Stomach (tissue), 8 donors: ENCODE measurements at regions not wholly inside any gene's neighbourhood (a gene's known extent, or its start where the extent isn't known, plus 50 kb on each side); places are given as distances from the start of the nearest gene placed in this dataset.

Source experiments
- DNase-seq, 2 donors: peaks; one replicate each; pipeline versions ENCODE4 v3.0.0 to v3.0.0-alpha.2; 2013 to 2019
- H3K27ac ChIP-seq, 5 donors: fragments of 200-600 bp in 4 of 5; sonication (generic) in 4 of 5; one replicate each; pipeline ENCODE4 v1.5.1; 2013 to 2019; ENCODE audit warnings: mild to moderate bottlenecking in 1 of 5, moderate library complexity in 1 of 5
- H3K27me3 ChIP-seq, 3 donors: fragments of 200-600 bp; sonication (generic); one replicate each; pipeline ENCODE4 v1.5.1; 2017 to 2019; ENCODE audit warnings: mixed run types in 1 of 3
- H3K36me3 ChIP-seq, 4 donors: fragments of 200-600 bp; sonication (generic); 1 replicate in 3 of 4; 2 replicates in 1 of 4; pipeline ENCODE4 v1.5.1; 2016 to 2019
- H3K4me1 ChIP-seq, 4 donors: fragments of 200-600 bp; sonication (generic); one replicate each; pipeline ENCODE4 v1.5.1; 2016 to 2019
- H3K4me3 ChIP-seq, 4 donors: fragments of 200-600 bp; sonication (generic) in 3 of 4; one replicate each; pipeline ENCODE4 v1.5.1; 2016 to 2019; ENCODE audit warnings: mild to moderate bottlenecking in 1 of 4
- H3K9me3 ChIP-seq, 4 donors: fragments of 200-600 bp; sonication (generic); one replicate each; pipeline ENCODE4 v1.5.1; 2016 to 2019
- EP300 ChIP-seq: sonication (generic); formaldehyde crosslinking; IDR thresholded peaks from one replicate; pipeline ENCODE4 v1.6.1; 2017; ENCODE audit warnings: antibody characterized with exemption
- POLR2A ChIP-seq, 4 donors: fragments of 450-650 bp; IDR thresholded peaks; one replicate each; pipeline ENCODE4 v1.6.1; 2016; ENCODE audit warnings: antibody characterized with exemption in 4 of 4, control low read depth in 2 of 4, mild to moderate bottlenecking in 1 of 4, moderate library complexity in 1 of 4
- POLR2AphosphoS5 ChIP-seq, 3 donors: sonication (generic); formaldehyde crosslinking; IDR thresholded peaks; one replicate each; pipeline ENCODE4 v1.6.1; 2016; ENCODE audit warnings: antibody characterized with exemption in 3 of 3
- WGBS, 5 donors: extraction: QIAGEN DNeasy Blood & Tissue Kit in 3 of 5; methylation state at CpG; one replicate each; pipeline versions ENCODE4 v1.1.5 to v1.1.7; 2013 to 2018; 5-methylcytosine and 5-hydroxymethylcytosine counted together
- intact Hi-C: fragments of 100-400 bp; cut with DNase I; formaldehyde crosslinking; loops from one replicate; pipeline ENCODE4 v1.15.1; 2023; ENCODE audit warnings: low total_unique reads
- TF ChIP-seq, protein P1 (sequence below), 7 experiments: fragments of 450-650 bp in 4 of 7; fragments of 200-600 bp in 3 of 7; sonication (generic) in 3 of 7; IDR thresholded peaks; one replicate each; pipeline ENCODE4 v1.5.1; 2016 to 2019; ENCODE audit warnings: antibody characterized with exemption in 7 of 7, control low read depth in 2 of 7, mild to moderate bottlenecking in 1 of 7
- donor health status: healthy with polysubstance abuse.
- donor health status: Bipolar disorder and iron deficiency.
- donor health status: healthy.

DNA sequence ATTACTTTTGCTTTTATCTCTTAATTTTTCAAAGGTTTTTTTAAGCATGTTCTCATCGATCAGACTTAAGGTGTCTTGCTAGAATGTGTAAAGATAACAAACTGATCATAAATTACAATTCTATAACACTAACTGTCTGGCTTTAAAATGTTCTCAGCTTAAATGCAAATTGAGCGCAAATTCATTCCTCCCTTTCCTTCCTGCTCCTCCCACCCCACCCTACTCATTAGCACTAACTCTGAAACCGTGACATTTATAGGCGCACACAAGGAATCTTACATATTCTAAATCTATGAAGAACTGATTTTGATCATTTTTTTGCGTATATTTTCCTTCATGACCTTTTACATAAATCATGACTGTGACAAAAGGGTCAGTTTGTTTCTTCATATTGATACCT lies 590.0 kb upstream of the DIAPH2 start:
- no peak overlapping the region for H3K27ac ChIP-seq
- no peaks in the 10 kb centered on the region for H3K36me3 ChIP-seq
- intact Hi-C loops = no loop called here
- H3K9me3 ChIP-seq = peaks cover 0 to 6% (median 0%) of the 10 kb centered on the region in 4 donors
- 75 to 87% (median 78%) methylated on average over 5 of the region's 5 CpGs for WGBS, 5 donors
- DNase-seq = no peak
- no peak overlapping the region for H3K4me3 ChIP-seq
- no peaks in the 10 kb centered on the region for H3K4me1 ChIP-seq
- TF ChIP-seq POLR2A (IDR thresholded peaks at IDR 0.05) (no peak), POLR2AphosphoS5 (IDR thresholded peaks at IDR 0.05) (no peak), EP300 (no peak)
- TF ChIP-seq, protein P1, sequence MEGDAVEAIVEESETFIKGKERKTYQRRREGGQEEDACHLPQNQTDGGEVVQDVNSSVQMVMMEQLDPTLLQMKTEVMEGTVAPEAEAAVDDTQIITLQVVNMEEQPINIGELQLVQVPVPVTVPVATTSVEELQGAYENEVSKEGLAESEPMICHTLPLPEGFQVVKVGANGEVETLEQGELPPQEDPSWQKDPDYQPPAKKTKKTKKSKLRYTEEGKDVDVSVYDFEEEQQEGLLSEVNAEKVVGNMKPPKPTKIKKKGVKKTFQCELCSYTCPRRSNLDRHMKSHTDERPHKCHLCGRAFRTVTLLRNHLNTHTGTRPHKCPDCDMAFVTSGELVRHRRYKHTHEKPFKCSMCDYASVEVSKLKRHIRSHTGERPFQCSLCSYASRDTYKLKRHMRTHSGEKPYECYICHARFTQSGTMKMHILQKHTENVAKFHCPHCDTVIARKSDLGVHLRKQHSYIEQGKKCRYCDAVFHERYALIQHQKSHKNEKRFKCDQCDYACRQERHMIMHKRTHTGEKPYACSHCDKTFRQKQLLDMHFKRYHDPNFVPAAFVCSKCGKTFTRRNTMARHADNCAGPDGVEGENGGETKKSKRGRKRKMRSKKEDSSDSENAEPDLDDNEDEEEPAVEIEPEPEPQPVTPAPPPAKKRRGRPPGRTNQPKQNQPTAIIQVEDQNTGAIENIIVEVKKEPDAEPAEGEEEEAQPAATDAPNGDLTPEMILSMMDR (IDR thresholded peaks at IDR 0.05) = no peak
- H3K27me3 ChIP-seq = no peaks in the 10 kb centered on the region

DNA sequence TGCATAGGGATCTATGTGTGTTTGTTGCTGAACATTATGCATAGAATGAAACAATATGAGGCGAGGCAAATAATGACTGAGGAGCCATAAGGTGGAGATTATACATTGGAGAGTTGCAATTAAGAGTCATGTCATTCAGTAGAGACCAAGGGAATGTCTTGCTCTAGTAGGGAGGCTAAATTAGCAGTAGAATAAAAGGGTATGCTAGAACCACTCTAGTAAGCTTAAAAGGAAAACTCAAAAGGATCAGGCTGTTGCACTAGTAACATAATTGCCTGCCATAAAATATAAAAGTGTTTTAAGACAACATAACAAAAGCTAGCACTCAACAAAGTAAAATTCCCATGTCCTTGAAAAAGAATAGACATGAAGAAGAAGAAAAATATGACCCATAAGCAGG lies 586.2 kb upstream of the DIAPH2 start:
- Histone ChIP-seq H3K36me3 (no peaks in the 10 kb centered on the region), H3K27ac (no peak overlapping the region), H3K4me1 (no peaks in the 10 kb centered on the region), H3K4me3 (no peak overlapping the region), H3K9me3 (peaks cover 0 to 12% (median 0%) of the 10 kb centered on the region in 4 donors), H3K27me3 (no peaks in the 10 kb centered on the region)
- 59 to 76% (median 68%) methylated on average over 1 of the region's 1 CpG for WGBS, 5 donors
- TF ChIP-seq EP300 (no peak), POLR2A (IDR thresholded peaks at IDR 0.05) (no peak)
- TF ChIP-seq, protein P1 (IDR thresholded peaks at IDR 0.05) = no peak
- intact Hi-C loops = no loop called here
- DNase-seq = no peak

DNA sequence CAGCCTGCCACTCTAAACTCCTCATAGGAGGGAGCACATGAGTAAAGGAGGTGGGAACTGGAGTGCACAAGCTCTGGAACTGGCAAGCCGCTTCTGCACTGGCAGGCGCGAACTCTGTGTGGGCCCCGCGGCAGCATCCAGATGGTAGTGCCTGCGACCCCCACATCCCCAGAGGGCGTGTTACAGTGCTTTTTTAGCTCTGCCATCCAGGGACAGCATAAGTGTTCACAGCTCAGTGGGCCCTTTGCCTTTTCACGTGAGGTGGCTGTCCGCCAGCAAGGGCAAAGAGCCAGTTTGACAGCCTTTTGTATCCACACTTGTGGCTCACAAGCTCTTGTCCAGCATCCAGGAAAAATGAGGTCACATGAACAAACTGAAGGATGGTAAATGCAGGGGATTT lies 581.6 kb upstream of the DIAPH2 start:
- Histone ChIP-seq H3K9me3 (peaks cover 0 to 12% (median 0%) of the 10 kb centered on the region in 4 donors), H3K27me3 (no peaks in the 10 kb centered on the region), H3K4me3 (no peak overlapping the region), H3K36me3 (no peaks in the 10 kb centered on the region), H3K27ac (no peak overlapping the region), H3K4me1 (no peaks in the 10 kb centered on the region)
- TF ChIP-seq, protein P1 (IDR thresholded peaks at IDR 0.05) = no peak
- TF ChIP-seq EP300 (no peak), POLR2A (IDR thresholded peaks at IDR 0.05) (no peak), POLR2AphosphoS5 (IDR thresholded peaks at IDR 0.05) (no peak)
- peak; percentile 0 to 27 for DNase-seq
- intact Hi-C loops = no loop called here
- WGBS, 5 donors = 71 to 86% (median 81%) methylated on average over 9 of the region's 9 CpGs

GRCh38 chrX:96112689-96113088 lies 572.0 kb upstream of the DIAPH2 start:
- Histone ChIP-seq H3K4me3 (no peak overlapping the region), H3K9me3 (peaks cover 0 to 10% (median 3%) of the 10 kb centered on the region in 4 donors), H3K4me1 (no peaks in the 10 kb centered on the region), H3K27ac (no peak overlapping the region), H3K36me3 (no peaks in the 10 kb centered on the region), H3K27me3 (no peaks in the 10 kb centered on the region)
- intact Hi-C loops = no loop called here
- 63 to 90% (median 87%) methylated on average over 1 of the region's 1 CpG for WGBS, 5 donors
- TF ChIP-seq POLR2AphosphoS5 (IDR thresholded peaks at IDR 0.05) (no peak), EP300 (no peak), POLR2A (IDR thresholded peaks at IDR 0.05) (no peak)
- TF ChIP-seq, protein P1 (IDR thresholded peaks at IDR 0.05) = no peak
- no peak for DNase-seq
